Activated naive CD4-positive, alpha-beta T cell treated with anti-CD3 and anti-CD28 coated beads, Interleukin-2, amount 50 U/mL, for 24 hours (primary cell): ENCODE measurements at regions not wholly inside any gene's neighbourhood (a gene's known extent, or its start where the extent isn't known, plus 50 kb on each side); places are given as distances from the start of the nearest gene placed in this dataset.

Source experiments
- H3K27ac Mint-ChIP-seq: one replicate; pipeline ENCODE4 v1.8.0; 2021; ENCODE audit warnings: mild to moderate bottlenecking, mixed read lengths
- H3K27me3 Mint-ChIP-seq: one replicate; pipeline ENCODE4 v1.8.0; 2021; ENCODE audit warnings: mixed read lengths
- H3K36me3 Mint-ChIP-seq: one replicate; pipeline ENCODE4 v1.8.0; 2021; ENCODE audit warnings: mixed read lengths
- H3K4me1 Mint-ChIP-seq: one replicate; pipeline ENCODE4 v1.8.0; 2021; ENCODE audit warnings: mixed read lengths
- H3K4me3 Mint-ChIP-seq: one replicate; pipeline ENCODE4 v1.8.0; 2021; ENCODE audit warnings: mild to moderate bottlenecking, mixed read lengths
- H3K9me3 Mint-ChIP-seq: one replicate; pipeline ENCODE4 v1.8.0; 2021; ENCODE audit warnings: mixed read lengths

GRCh38 chr11:70498171-70498571 is 99.8 kb downstream of the CTTN start:
- no peaks in the 10 kb centered on the region for H3K4me1 Mint-ChIP-seq
- H3K27ac Mint-ChIP-seq: no peak overlapping the region
- H3K27me3 Mint-ChIP-seq: no peaks in the 10 kb centered on the region
- no peak overlapping the region for H3K4me3 Mint-ChIP-seq
- no peaks in the 10 kb centered on the region for H3K36me3 Mint-ChIP-seq
- H3K9me3 Mint-ChIP-seq: no peaks in the 10 kb centered on the region

- Mint-ChIP-seq H3K4me3 (no peak overlapping the region), H3K27ac (no peak overlapping the region), H3K4me1 (no peaks in the 10 kb centered on the region), H3K36me3 (no peaks in the 10 kb centered on the region), H3K9me3 (no peaks in the 10 kb centered on the region), H3K27me3 (no peaks in the 10 kb centered on the region)
These were observed 100.9 kb downstream of the CTTN start for GRCh38 chr11:70498976-70499801.

GRCh38 chr11:70500076-70500847 is 101.9 kb downstream of the CTTN start:
- H3K36me3 Mint-ChIP-seq: no peaks in the 10 kb centered on the region
- no peaks in the 10 kb centered on the region for H3K4me1 Mint-ChIP-seq
- H3K9me3 Mint-ChIP-seq: no peaks in the 10 kb centered on the region

GRCh38 chr11:70501051-70501901 is 102.9 kb downstream of the CTTN start:
- no peaks in the 10 kb centered on the region for H3K9me3 Mint-ChIP-seq
- no peaks in the 10 kb centered on the region for H3K27me3 Mint-ChIP-seq
- no peaks in the 10 kb centered on the region for H3K4me1 Mint-ChIP-seq
- H3K36me3 Mint-ChIP-seq: no peaks in the 10 kb centered on the region
- no peak overlapping the region for H3K27ac Mint-ChIP-seq
- no peak overlapping the region for H3K4me3 Mint-ChIP-seq

More at GRCh38 chr11:70500076-70500847, 101.9 kb downstream of the CTTN start:
- H3K27ac Mint-ChIP-seq: no peak overlapping the region
- no peak overlapping the region for H3K4me3 Mint-ChIP-seq
- H3K27me3 Mint-ChIP-seq: no peaks in the 10 kb centered on the region

GRCh38 chr11:70501933-70502540 is 103.7 kb downstream of the CTTN start:
- Mint-ChIP-seq H3K27ac (no peak overlapping the region), H3K4me3 (no peak overlapping the region), H3K9me3 (no peaks in the 10 kb centered on the region), H3K36me3 (no peaks in the 10 kb centered on the region), H3K27me3 (no peaks in the 10 kb centered on the region), H3K4me1 (no peaks in the 10 kb centered on the region)

- H3K4me1 Mint-ChIP-seq: no peaks in the 10 kb centered on the region
- no peaks in the 10 kb centered on the region for H3K36me3 Mint-ChIP-seq
- H3K27ac Mint-ChIP-seq: no peak overlapping the region
- H3K27me3 Mint-ChIP-seq: no peaks in the 10 kb centered on the region
- no peak overlapping the region for H3K4me3 Mint-ChIP-seq
- H3K9me3 Mint-ChIP-seq: no peaks in the 10 kb centered on the region
These were observed 104.5 kb downstream of the CTTN start for GRCh38 chr11:70502677-70503467.

GRCh38 chr11:70503468-70504221 is 105.3 kb downstream of the CTTN start:
- Mint-ChIP-seq H3K27ac (no peak overlapping the region), H3K27me3 (no peaks in the 10 kb centered on the region)

GRCh38 chr11:70504246-70505020 is 106.1 kb downstream of the CTTN start:
- H3K9me3 Mint-ChIP-seq: no peaks in the 10 kb centered on the region
- no peaks in the 10 kb centered on the region for H3K4me1 Mint-ChIP-seq
- no peaks in the 10 kb centered on the region for H3K27me3 Mint-ChIP-seq
- no peak overlapping the region for H3K4me3 Mint-ChIP-seq
- H3K36me3 Mint-ChIP-seq: no peaks in the 10 kb centered on the region
- no peak overlapping the region for H3K27ac Mint-ChIP-seq

More at GRCh38 chr11:70503468-70504221, 105.3 kb downstream of the CTTN start:
- Mint-ChIP-seq H3K4me3 (no peak overlapping the region), H3K9me3 (no peaks in the 10 kb centered on the region), H3K36me3 (no peaks in the 10 kb centered on the region), H3K4me1 (no peaks in the 10 kb centered on the region)

GRCh38 chr11:70505331-70505731 is 107.0 kb downstream of the CTTN start:
- H3K27ac Mint-ChIP-seq: no peak overlapping the region
- H3K36me3 Mint-ChIP-seq: no peaks in the 10 kb centered on the region
- no peaks in the 10 kb centered on the region for H3K4me1 Mint-ChIP-seq
- H3K27me3 Mint-ChIP-seq: no peaks in the 10 kb centered on the region
- H3K4me3 Mint-ChIP-seq: no peak overlapping the region
- H3K9me3 Mint-ChIP-seq: no peaks in the 10 kb centered on the region

GRCh38 chr11:70505761-70506657 is 107.7 kb downstream of the CTTN start:
- Mint-ChIP-seq H3K4me1 (no peaks in the 10 kb centered on the region), H3K9me3 (no peaks in the 10 kb centered on the region), H3K27ac (no peak overlapping the region), H3K36me3 (no peaks in the 10 kb centered on the region), H3K27me3 (no peaks in the 10 kb centered on the region), H3K4me3 (no peak overlapping the region)

GRCh38 chr11:70506658-70506970 is 108.3 kb downstream of the CTTN start:
- Mint-ChIP-seq H3K27me3 (no peaks in the 10 kb centered on the region), H3K4me1 (no peaks in the 10 kb centered on the region), H3K9me3 (no peaks in the 10 kb centered on the region), H3K4me3 (no peak overlapping the region), H3K36me3 (no peaks in the 10 kb centered on the region), H3K27ac (no peak overlapping the region)

- H3K4me1 Mint-ChIP-seq: no peaks in the 10 kb centered on the region
- H3K4me3 Mint-ChIP-seq: no peak overlapping the region
- H3K27me3 Mint-ChIP-seq: no peaks in the 10 kb centered on the region
- no peak overlapping the region for H3K27ac Mint-ChIP-seq
- no peaks in the 10 kb centered on the region for H3K36me3 Mint-ChIP-seq
- peaks cover 2% of the 10 kb centered on the region for H3K9me3 Mint-ChIP-seq
These were observed 108.7 kb downstream of the CTTN start for GRCh38 chr11:70506986-70507385.
